ENCODE measurements at regions not wholly inside any gene's neighbourhood (a gene's known extent, or its start where the extent isn't known, plus 50 kb on each side); places are given as distances from the start of the nearest gene placed in this dataset.

GRCh38 chr2:191618786-191619185 is 59.1 kb upstream of the NABP1 start:
- Histone ChIP-seq H3K36me3 (ENCODE audit: control insufficient read depth in 2 of 3, insufficient read depth in 3 of 3, low read length in 3 of 3) (no peaks in the 10 kb centered on the region), H3K4me1 (ENCODE audit: control insufficient read depth in 2 of 2, insufficient read depth in 2 of 2, low read length in 2 of 2) (peaks cover 22 to 23% of the 10 kb centered on the region in 2 donors), H3K4me3 (ENCODE audit: low read length) (no peak overlapping the region), H3K27me3 (ENCODE audit: control insufficient read depth in 2 of 2, insufficient read depth in 2 of 2, low read length in 2 of 2) (no peaks in the 10 kb centered on the region), H3K9me3 (ENCODE audit: control insufficient read depth in 2 of 3, low read length in 3 of 3) (no peaks in the 10 kb centered on the region), H3K27ac (ENCODE audit: low read depth, low read length) (peak overlapping the region; percentile 84)
- Mint-ChIP-seq H3K9me3 (peaks cover 0 to 9% (median 0%) of the 10 kb centered on the region in 11 donors), H3K4me1 (peaks cover 34 to 71% (median 60%) of the 10 kb centered on the region in 7 donors), H3K27me3 (no peaks in the 10 kb centered on the region), H3K27ac (peak overlapping the region; percentile 80 to 98 (median 89)), H3K4me3 (peak overlapping the region in 6 of 10 donors; percentile 19 to 73 (median 66)), H3K36me3 (peaks cover 0 to 22% (median 0%) of the 10 kb centered on the region in 5 donors)
- ATAC-seq = no peak
- POLR2A ChIA-PET = interaction anchor here (1.0 to 8.3 kb wide), 5 partner anchors 9 to 59 kb away, joined by 3 to 173 read pairs (median 5); partner anchors contain the start of gene NABP1
- intact Hi-C loops (cut with micrococcal nuclease) = loop anchor here (5.0 to 10.0 kb wide), 5 partner anchors 466 to 1211 kb away; partner anchors contain the start of genes GLS (in 1 of the 2), MFSD6 (in 1 of the 2), NEMP2 (in 1 of the 2) and STAT4 (in 1 of the 2)
- CTCF ChIA-PET = interaction anchor here (1.3 to 2.3 kb wide), 3 partner anchors 10 to 49 kb away, joined by 3 to 15 read pairs (median 3); no protein-coding TSS in a partner anchor
- no peak for DNase-seq

- H3K4me1 ChIP-seq (ENCODE audit: control insufficient read depth in 2 of 2, insufficient read depth in 2 of 2, low read length in 2 of 2) = peaks cover 29 to 35% of the 10 kb centered on the region in 2 donors
- Mint-ChIP-seq H3K9me3 (peaks cover 0 to 9% (median 0%) of the 10 kb centered on the region in 11 donors), H3K4me1 (peaks cover 44 to 81% (median 68%) of the 10 kb centered on the region in 7 donors), H3K36me3 (peaks cover 0 to 25% (median 0%) of the 10 kb centered on the region in 5 donors), H3K27me3 (no peaks in the 10 kb centered on the region), H3K27ac (peak overlapping the region in 8 of 9 donors; percentile 38 to 88 (median 76)), H3K4me3 (peak overlapping the region in 2 of 10 donors; percentile 3 to 11)
- DNase-seq = no peak
- no peaks in the 10 kb centered on the region for H3K27me3 ChIP-seq (ENCODE audit: control insufficient read depth in 2 of 2, insufficient read depth in 2 of 2, low read length in 2 of 2)
- ATAC-seq = no peak
- no peaks in the 10 kb centered on the region for H3K9me3 ChIP-seq (ENCODE audit: control insufficient read depth in 2 of 3, low read length in 3 of 3)
- H3K4me3 ChIP-seq (ENCODE audit: low read length) = no peak overlapping the region
- ChIA-PET POLR2A (interaction anchor here (0.5 to 8.3 kb wide), 5 partner anchors 8 to 739 kb away, joined by 3 to 173 read pairs (median 14); partner anchors contain the start of gene NABP1), CTCF (interaction anchor here (1.1 to 2.3 kb wide), 3 partner anchors 8 to 20 kb away, joined by 3 to 15 read pairs (median 4); no protein-coding TSS in a partner anchor)
- intact Hi-C loops (cut with micrococcal nuclease) = no loop called here
- H3K27ac ChIP-seq (ENCODE audit: low read depth, low read length) = no peak overlapping the region
- H3K36me3 ChIP-seq (ENCODE audit: control insufficient read depth in 2 of 3, insufficient read depth in 3 of 3, low read length in 3 of 3) = no peaks in the 10 kb centered on the region
These were observed 57.8 kb upstream of the NABP1 start for GRCh38 chr2:191620144-191620543.

GRCh38 chr2:191622374-191623320 is 55.3 kb upstream of the NABP1 start:
- ATAC-seq = peak; percentile 43
- H3K4me1 Mint-ChIP-seq = peaks cover 40 to 81% (median 67%) of the 10 kb centered on the region in 7 donors
- intact Hi-C loops (cut with micrococcal nuclease) = no loop called here
- ChIA-PET POLR2A (interaction anchor here (0.9 to 8.3 kb wide), 4 partner anchors 15 to 737 kb away, joined by 3 to 173 read pairs (median 8); partner anchors contain the start of gene NABP1), CTCF (interaction anchor here (0.6 to 1.5 kb wide), 2 partner anchors 55 to 639 kb away, joined by 5 read pairs; no protein-coding TSS in a partner anchor)
- Histone ChIP-seq H3K27me3 (ENCODE audit: control insufficient read depth in 2 of 2, insufficient read depth in 2 of 2, low read length in 2 of 2) (no peaks in the 10 kb centered on the region), H3K9me3 (ENCODE audit: control insufficient read depth in 2 of 3, low read length in 3 of 3) (no peaks in the 10 kb centered on the region), H3K4me3 (ENCODE audit: low read length) (no peak overlapping the region), H3K36me3 (ENCODE audit: control insufficient read depth in 2 of 3, insufficient read depth in 3 of 3, low read length in 3 of 3) (no peaks in the 10 kb centered on the region), H3K4me1 (ENCODE audit: control insufficient read depth in 2 of 2, insufficient read depth in 2 of 2, low read length in 2 of 2) (peaks cover 30 to 35% of the 10 kb centered on the region in 2 donors), H3K27ac (ENCODE audit: low read depth, low read length) (no peak overlapping the region)
- peaks cover 0 to 9% (median 0%) of the 10 kb centered on the region in 11 donors for H3K9me3 Mint-ChIP-seq
- DNase-seq = no peak
- H3K27me3 Mint-ChIP-seq = peaks cover 0 to 2% (median 0%) of the 10 kb centered on the region in 5 donors
- H3K36me3 Mint-ChIP-seq = peaks cover 0 to 26% (median 0%) of the 10 kb centered on the region in 5 donors
- peak overlapping the region in 5 of 9 donors; percentile 19 to 62 (median 39) for H3K27ac Mint-ChIP-seq
- H3K4me3 Mint-ChIP-seq = no peak overlapping the region

GRCh38 chr2:191625016-191625415 is 52.9 kb upstream of the NABP1 start:
- H3K27ac ChIP-seq (ENCODE audit: low read depth, low read length) = no peak overlapping the region
- intact Hi-C loops (cut with micrococcal nuclease) = loop anchor here (1.0 kb wide), 3 partner anchors 8 to 52 kb away; no protein-coding TSS in a partner anchor
- ChIA-PET CTCF (interaction anchor here (0.8 to 1.2 kb wide), 4 partner anchors 56 to 88 kb away, joined by 3 read pairs; no protein-coding TSS in a partner anchor), POLR2A (interaction anchor here (1.2 to 6.2 kb wide), 4 partner anchors 7 to 53 kb away, joined by 3 to 66 read pairs (median 30); partner anchors contain the start of gene NABP1)
- H3K4me1 ChIP-seq (ENCODE audit: control insufficient read depth in 2 of 2, insufficient read depth in 2 of 2, low read length in 2 of 2) = peaks cover 18 to 25% of the 10 kb centered on the region in 2 donors
- peaks cover 0 to 24% (median 3%) of the 10 kb centered on the region in 5 donors for H3K36me3 Mint-ChIP-seq
- peak in 6 of 9 donors; percentile 26 to 68 (median 64) for DNase-seq
- peak overlapping the region in 8 of 9 donors; percentile 65 to 90 (median 82) for H3K27ac Mint-ChIP-seq
- no peaks in the 10 kb centered on the region for H3K36me3 ChIP-seq (ENCODE audit: control insufficient read depth in 2 of 3, insufficient read depth in 3 of 3, low read length in 3 of 3)
- H3K4me3 Mint-ChIP-seq = peak overlapping the region in 7 of 10 donors; percentile 7 to 52 (median 42)
- H3K4me3 ChIP-seq (ENCODE audit: low read length) = no peak overlapping the region
- H3K27me3 ChIP-seq (ENCODE audit: control insufficient read depth in 2 of 2, insufficient read depth in 2 of 2, low read length in 2 of 2) = no peaks in the 10 kb centered on the region
- H3K9me3 ChIP-seq (ENCODE audit: control insufficient read depth in 2 of 3, low read length in 3 of 3) = no peaks in the 10 kb centered on the region
- H3K4me1 Mint-ChIP-seq = peaks cover 32 to 77% (median 59%) of the 10 kb centered on the region in 7 donors
- H3K27me3 Mint-ChIP-seq = peaks cover 0 to 2% (median 0%) of the 10 kb centered on the region in 5 donors
- peaks cover 0 to 5% (median 0%) of the 10 kb centered on the region in 11 donors for H3K9me3 Mint-ChIP-seq
- peak; percentile 90 for ATAC-seq

- no peak overlapping the region for H3K27ac ChIP-seq (ENCODE audit: low read depth, low read length)
- Mint-ChIP-seq H3K27me3 (peaks cover 0 to 2% (median 0%) of the 10 kb centered on the region in 5 donors), H3K4me3 (peak overlapping the region in 3 of 10 donors; percentile 29 to 52 (median 32)), H3K4me1 (peaks cover 31 to 76% (median 58%) of the 10 kb centered on the region in 7 donors), H3K27ac (peak overlapping the region in 7 of 9 donors; percentile 65 to 90 (median 80)), H3K9me3 (peaks cover 0 to 5% (median 0%) of the 10 kb centered on the region in 11 donors), H3K36me3 (peaks cover 0 to 23% (median 3%) of the 10 kb centered on the region in 5 donors)
- ChIA-PET POLR2A (interaction anchor here (5.7 to 6.2 kb wide), 2 partner anchors 8 to 52 kb away, joined by 53 to 66 read pairs; partner anchors contain the start of gene NABP1), CTCF (interaction anchor here (0.8 to 1.0 kb wide), 3 partner anchors 56 to 89 kb away, joined by 3 read pairs; no protein-coding TSS in a partner anchor)
- intact Hi-C loops (cut with micrococcal nuclease) = loop anchor here (1.0 kb wide), 3 partner anchors 8 to 52 kb away; no protein-coding TSS in a partner anchor
- peaks cover 18 to 25% of the 10 kb centered on the region in 2 donors for H3K4me1 ChIP-seq (ENCODE audit: control insufficient read depth in 2 of 2, insufficient read depth in 2 of 2, low read length in 2 of 2)
- ATAC-seq = no peak
- H3K4me3 ChIP-seq (ENCODE audit: low read length) = no peak overlapping the region
- H3K9me3 ChIP-seq (ENCODE audit: control insufficient read depth in 2 of 3, low read length in 3 of 3) = no peaks in the 10 kb centered on the region
- no peak for DNase-seq
- no peaks in the 10 kb centered on the region for H3K27me3 ChIP-seq (ENCODE audit: control insufficient read depth in 2 of 2, insufficient read depth in 2 of 2, low read length in 2 of 2)
- H3K36me3 ChIP-seq (ENCODE audit: control insufficient read depth in 2 of 3, insufficient read depth in 3 of 3, low read length in 3 of 3) = no peaks in the 10 kb centered on the region
These were observed 52.5 kb upstream of the NABP1 start for GRCh38 chr2:191625446-191625845.

All from naive thymus-derived CD4-positive, alpha-beta T cell (primary cell).